ENCODE measurements at regions not wholly inside any gene's neighbourhood (a gene's known extent, or its start where the extent isn't known, plus 50 kb on each side); places are given as distances from the start of the nearest gene placed in this dataset.

DNA sequence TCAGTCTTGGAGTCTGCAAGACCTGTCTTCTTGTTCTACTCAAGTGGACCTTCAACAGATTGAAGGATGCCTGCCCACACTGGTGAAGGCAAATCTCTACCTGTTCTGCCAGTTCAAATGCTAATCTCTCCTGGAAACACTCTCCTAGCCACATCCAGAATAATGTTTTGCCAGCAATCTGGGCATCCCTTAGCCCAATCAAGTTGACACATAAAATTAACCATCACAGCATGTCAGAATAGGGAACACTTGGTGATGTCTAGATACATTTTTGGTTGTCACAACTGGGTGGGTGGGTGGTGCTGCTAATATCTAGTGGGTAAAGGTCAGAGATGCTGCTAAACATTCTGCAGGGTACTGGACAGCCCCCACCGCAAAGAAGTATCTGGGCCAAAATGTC, 744.9 kb upstream of the SOX9 start:
- no peaks in the 10 kb centered on the region for H3K4me1 Mint-ChIP-seq
- intact Hi-C loops (cut with micrococcal nuclease), result no loop called here

DNA sequence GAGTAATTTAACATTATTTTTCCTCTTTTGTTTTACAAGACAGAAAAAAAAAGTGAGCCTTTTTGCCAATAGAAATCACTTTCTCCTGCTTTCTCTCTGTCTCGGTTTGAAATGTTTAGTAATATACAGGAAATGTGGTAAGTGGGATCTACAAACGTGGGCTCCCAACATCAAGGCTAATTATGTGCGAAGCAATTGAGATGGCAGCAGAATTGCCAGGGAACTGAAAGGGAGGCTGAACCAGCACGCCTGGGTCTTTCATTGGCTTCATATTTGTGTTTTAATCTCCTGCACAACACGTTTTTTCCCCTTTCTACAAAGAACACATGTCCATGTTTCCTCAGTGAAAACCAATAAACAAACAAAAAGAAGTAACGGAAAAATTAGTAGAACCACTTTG, 743.9 kb upstream of the SOX9 start:
- ATAC-seq (ENCODE audit: low read depth), result no peak
- H3K4me2 ChIP-seq (replicated peaks; ENCODE audit: low read depth, low read length, poor library complexity, severe bottlenecking), result no peak overlapping the region
- Mint-ChIP-seq H3K27ac (no peak overlapping the region), H3K4me1 (no peaks in the 10 kb centered on the region), H3K27me3 (no peaks in the 10 kb centered on the region), H3K9me3 (ENCODE audit: insufficient read depth) (peaks cover 2% of the 10 kb centered on the region), H3K4me3 (no peak overlapping the region)
- H3K4me3 ChIP-seq (ENCODE audit: control extremely low read depth in 1 of 5, extremely low read depth in 1 of 5, insufficient read depth in 1 of 5, low read depth in 2 of 5, low read length in 4 of 5), result no peak overlapping the region
- H3K9ac ChIP-seq (ENCODE audit: low read length), result no peak overlapping the region
- H3K27me3 ChIP-seq (replicated peaks in 1 of 4; ENCODE audit: control extremely low read depth in 1 of 4, control insufficient read depth in 3 of 4, insufficient read depth in 4 of 4, low read length in 3 of 4), result no peaks in the 10 kb centered on the region
- DNase-seq, result no peak
- no peaks in the 10 kb centered on the region for H3K79me2 ChIP-seq (ENCODE audit: control insufficient read depth, insufficient read depth, low read length)
- POLR2A ChIA-PET, result no interaction called here
- no peak overlapping the region for H2AFZ ChIP-seq (ENCODE audit: insufficient read depth, low read depth, low read length, poor library complexity, severe bottlenecking)
- CTCF ChIA-PET, result no interaction called here
- no peaks in the 10 kb centered on the region for H4K20me1 ChIP-seq (ENCODE audit: control insufficient read depth, insufficient read depth, low read length, poor library complexity, severe bottlenecking)
- no peak overlapping the region for H3K27ac ChIP-seq (ENCODE audit: low read length in 2 of 2)
- peaks cover 0 to 3% (median 0%) of the 10 kb centered on the region in 3 donors for H3K9me3 ChIP-seq (ENCODE audit: control extremely low read depth in 1 of 3, control insufficient read depth in 2 of 3, insufficient read depth in 1 of 3, low read length in 2 of 3)
- TF ChIP-seq, protein P1, sequence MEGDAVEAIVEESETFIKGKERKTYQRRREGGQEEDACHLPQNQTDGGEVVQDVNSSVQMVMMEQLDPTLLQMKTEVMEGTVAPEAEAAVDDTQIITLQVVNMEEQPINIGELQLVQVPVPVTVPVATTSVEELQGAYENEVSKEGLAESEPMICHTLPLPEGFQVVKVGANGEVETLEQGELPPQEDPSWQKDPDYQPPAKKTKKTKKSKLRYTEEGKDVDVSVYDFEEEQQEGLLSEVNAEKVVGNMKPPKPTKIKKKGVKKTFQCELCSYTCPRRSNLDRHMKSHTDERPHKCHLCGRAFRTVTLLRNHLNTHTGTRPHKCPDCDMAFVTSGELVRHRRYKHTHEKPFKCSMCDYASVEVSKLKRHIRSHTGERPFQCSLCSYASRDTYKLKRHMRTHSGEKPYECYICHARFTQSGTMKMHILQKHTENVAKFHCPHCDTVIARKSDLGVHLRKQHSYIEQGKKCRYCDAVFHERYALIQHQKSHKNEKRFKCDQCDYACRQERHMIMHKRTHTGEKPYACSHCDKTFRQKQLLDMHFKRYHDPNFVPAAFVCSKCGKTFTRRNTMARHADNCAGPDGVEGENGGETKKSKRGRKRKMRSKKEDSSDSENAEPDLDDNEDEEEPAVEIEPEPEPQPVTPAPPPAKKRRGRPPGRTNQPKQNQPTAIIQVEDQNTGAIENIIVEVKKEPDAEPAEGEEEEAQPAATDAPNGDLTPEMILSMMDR (IDR thresholded peaks at IDR 0.05), result no peak
- no peak for TF ChIP-seq EZH2 (IDR thresholded peaks at IDR 0.05; ENCODE audit: borderline replicate concordance, insufficient read depth, low read depth, low read length, poor library complexity, severe bottlenecking)
- intact Hi-C loops (cut with micrococcal nuclease), result no loop called here
- H3K36me3 ChIP-seq (replicated peaks in 1 of 2; ENCODE audit: control extremely low read depth in 1 of 2, control insufficient read depth in 1 of 2, extremely low read depth in 1 of 2, insufficient read depth in 2 of 2, low read length in 1 of 2), result no peaks in the 10 kb centered on the region
- H3K4me1 ChIP-seq (ENCODE audit: control insufficient read depth in 2 of 2, insufficient read depth in 2 of 2, low read length in 2 of 2), result no peaks in the 10 kb centered on the region
- 80% methylated on average over 3 of the region's 6 CpGs for WGBS (ENCODE audit: insufficient coverage)

More for the DNA sequence above, 744.9 kb upstream of the SOX9 start:
- H3K9me3 Mint-ChIP-seq (ENCODE audit: insufficient read depth), result peaks cover 2% of the 10 kb centered on the region
- Histone ChIP-seq H3K79me2 (ENCODE audit: control insufficient read depth, insufficient read depth, low read length) (no peaks in the 10 kb centered on the region), H2AFZ (ENCODE audit: insufficient read depth, low read depth, low read length, poor library complexity, severe bottlenecking) (no peak overlapping the region), H3K9ac (ENCODE audit: low read length) (no peak overlapping the region), H3K27me3 (replicated peaks in 1 of 4; ENCODE audit: control extremely low read depth in 1 of 4, control insufficient read depth in 3 of 4, insufficient read depth in 4 of 4, low read length in 3 of 4) (no peaks in the 10 kb centered on the region), H3K9me3 (ENCODE audit: control extremely low read depth in 1 of 3, control insufficient read depth in 2 of 3, insufficient read depth in 1 of 3, low read length in 2 of 3) (peaks cover 0 to 3% (median 0%) of the 10 kb centered on the region in 3 donors), H4K20me1 (ENCODE audit: control insufficient read depth, insufficient read depth, low read length, poor library complexity, severe bottlenecking) (no peaks in the 10 kb centered on the region), H3K27ac (ENCODE audit: low read length in 2 of 2) (no peak overlapping the region), H3K36me3 (replicated peaks in 1 of 2; ENCODE audit: control extremely low read depth in 1 of 2, control insufficient read depth in 1 of 2, extremely low read depth in 1 of 2, insufficient read depth in 2 of 2, low read length in 1 of 2) (no peaks in the 10 kb centered on the region), H3K4me2 (replicated peaks; ENCODE audit: low read depth, low read length, poor library complexity, severe bottlenecking) (no peak overlapping the region), H3K4me3 (ENCODE audit: control extremely low read depth in 1 of 5, extremely low read depth in 1 of 5, insufficient read depth in 1 of 5, low read depth in 2 of 5, low read length in 4 of 5) (no peak overlapping the region), H3K4me1 (ENCODE audit: control insufficient read depth in 2 of 2, insufficient read depth in 2 of 2, low read length in 2 of 2) (no peaks in the 10 kb centered on the region)
- WGBS (ENCODE audit: insufficient coverage), result 100% methylated on average over 1 of the region's 1 CpG
- no peak for DNase-seq
- ChIA-PET POLR2A (no interaction called here), CTCF (no interaction called here)
- no peaks in the 10 kb centered on the region for H3K27me3 Mint-ChIP-seq
- no peak for TF ChIP-seq EZH2 (IDR thresholded peaks at IDR 0.05; ENCODE audit: borderline replicate concordance, insufficient read depth, low read depth, low read length, poor library complexity, severe bottlenecking)
- TF ChIP-seq, protein P1 (IDR thresholded peaks at IDR 0.05), result no peak
- H3K27ac Mint-ChIP-seq, result no peak overlapping the region
- ATAC-seq (ENCODE audit: low read depth), result no peak
- no peak overlapping the region for H3K4me3 Mint-ChIP-seq

All from B cell (primary cell).